Cardiac muscle cell (in vitro differentiated cells and primary cell): ENCODE measurements at regions not wholly inside any gene's neighbourhood (a gene's known extent, or its start where the extent isn't known, plus 50 kb on each side); places are given as distances from the start of the nearest gene placed in this dataset.

Experiments
- DNase-seq, 2 donors: peaks; one replicate each; pipeline versions ENCODE4 v3.0.0 to v3.0.0-alpha.2; 2010 to 2017; ENCODE audit warnings: low read depth in 1 of 2, low spot score in 1 of 2
- H3K27ac ChIP-seq: fragments of 200-600 bp; sonication (generic); 2 replicates; pipeline ENCODE4 v1.5.1; 2016
- H3K27me3 ChIP-seq: fragments of 200-600 bp; sonication (generic); 2 replicates; pipeline ENCODE4 v1.6.0; 2016; ENCODE audit warnings: control low read depth
- H3K36me3 ChIP-seq: fragments of 200-600 bp; sonication (generic); 2 replicates; pipeline ENCODE4 v1.5.1; 2016; ENCODE audit warnings: control low read depth
- H3K4me1 ChIP-seq: fragments of 200-600 bp; sonication (generic); 2 replicates; pipeline ENCODE4 v1.8.1; 2017; ENCODE audit warnings: low read depth, mild to moderate bottlenecking, mixed run types
- H3K4me3 ChIP-seq: fragments of 200-600 bp; sonication (generic); 2 replicates; pipeline ENCODE4 v1.5.1; 2016; ENCODE audit warnings: mild to moderate bottlenecking
- H3K9me3 ChIP-seq: fragments of 200-600 bp; sonication (generic); 2 replicates; pipeline ENCODE4 v1.5.1; 2017; ENCODE audit warnings: low read depth, mild to moderate bottlenecking, control low read depth
- CTCF ChIP-seq: IDR thresholded peaks from 2 replicates; pipeline ENCODE4 v1.5.1; 2012; ENCODE audit warnings: low read depth, mild to moderate bottlenecking, low read length

GRCh38 chr6:93896081-93896480 is 476.7 kb upstream of the EPHA7 start:
- Histone ChIP-seq H3K27ac (no peak overlapping the region), H3K4me3 (no peak overlapping the region), H3K9me3 (no peaks in the 10 kb centered on the region), H3K4me1 (no peaks in the 10 kb centered on the region), H3K36me3 (no peaks in the 10 kb centered on the region), H3K27me3 (no peaks in the 10 kb centered on the region)
- TF ChIP-seq CTCF: no peak
- DNase-seq: no peak

- H3K4me1 ChIP-seq: no peaks in the 10 kb centered on the region
- no peak overlapping the region for H3K27ac ChIP-seq
- no peak for TF ChIP-seq CTCF
- DNase-seq: peak in 1 of 2 donors; percentile 0
- no peak overlapping the region for H3K4me3 ChIP-seq
- no peaks in the 10 kb centered on the region for H3K27me3 ChIP-seq
- H3K36me3 ChIP-seq: no peaks in the 10 kb centered on the region
- no peaks in the 10 kb centered on the region for H3K9me3 ChIP-seq
Observed at GRCh38 chr6:93894521-93894920, 475.2 kb upstream of the EPHA7 start.

- Histone ChIP-seq H3K36me3 (no peaks in the 10 kb centered on the region), H3K9me3 (no peaks in the 10 kb centered on the region), H3K27ac (no peak overlapping the region), H3K4me3 (no peak overlapping the region), H3K4me1 (no peaks in the 10 kb centered on the region), H3K27me3 (no peaks in the 10 kb centered on the region)
- no peak for DNase-seq
- no peak for TF ChIP-seq CTCF
Observed at GRCh38 chr6:93889713-93890112, 470.4 kb upstream of the EPHA7 start.

GRCh38 chr6:93886416-93886815 is 467.1 kb upstream of the EPHA7 start:
- no peak for DNase-seq
- H3K9me3 ChIP-seq: no peaks in the 10 kb centered on the region
- no peak overlapping the region for H3K4me3 ChIP-seq
- no peak overlapping the region for H3K27ac ChIP-seq
- TF ChIP-seq CTCF: no peak
- H3K27me3 ChIP-seq: no peaks in the 10 kb centered on the region
- no peaks in the 10 kb centered on the region for H3K4me1 ChIP-seq
- no peaks in the 10 kb centered on the region for H3K36me3 ChIP-seq

- H3K4me3 ChIP-seq: no peak overlapping the region
- no peaks in the 10 kb centered on the region for H3K27me3 ChIP-seq
- H3K27ac ChIP-seq: no peak overlapping the region
- DNase-seq: peak in 1 of 2 donors; percentile 14
- H3K9me3 ChIP-seq: no peaks in the 10 kb centered on the region
- H3K36me3 ChIP-seq: no peaks in the 10 kb centered on the region
- peaks cover 10% of the 10 kb centered on the region for H3K4me1 ChIP-seq
- no peak for TF ChIP-seq CTCF
Observed at GRCh38 chr6:93859971-93860370, 440.6 kb upstream of the EPHA7 start.

- H3K36me3 ChIP-seq: no peaks in the 10 kb centered on the region
- no peak for DNase-seq
- H3K4me3 ChIP-seq: no peak overlapping the region
- no peaks in the 10 kb centered on the region for H3K27me3 ChIP-seq
- no peaks in the 10 kb centered on the region for H3K9me3 ChIP-seq
- TF ChIP-seq CTCF: no peak
- peaks cover 7% of the 10 kb centered on the region for H3K4me1 ChIP-seq
- H3K27ac ChIP-seq: no peak overlapping the region
Observed at GRCh38 chr6:93858213-93858612, 438.9 kb upstream of the EPHA7 start.
